Transverse colon (tissue), 4 donors: ENCODE measurements at regions not wholly inside any gene's neighbourhood (a gene's known extent, or its start where the extent isn't known, plus 50 kb on each side); places are given as distances from the start of the nearest gene placed in this dataset.

ENCODE experiments used
- DNase-seq: peaks from one replicate; pipeline ENCODE4 v3.0.0-alpha.2; 2019
- H3K27ac ChIP-seq, 4 donors: fragments of 200-600 bp; sonication (generic); 2 replicates each; pipeline ENCODE4 v1.5.1; 2016 to 2018; ENCODE audit warnings: inconsistent platforms in 4 of 4
- H3K27me3 ChIP-seq: fragments of 200-600 bp; sonication (generic); 2 replicates; pipeline ENCODE4 v1.5.1; 2017; ENCODE audit warnings: inconsistent platforms
- H3K36me3 ChIP-seq, 4 donors: fragments of 200-600 bp; sonication (generic); 2 replicates each; pipeline ENCODE4 v1.5.1; 2017 to 2019; ENCODE audit warnings: inconsistent platforms in 4 of 4
- H3K4me1 ChIP-seq, 4 donors: fragments of 200-600 bp; sonication (generic); 2 replicates each; pipeline ENCODE4 v1.5.1; 2017 to 2020; ENCODE audit warnings: inconsistent platforms in 4 of 4
- H3K4me3 ChIP-seq, 4 donors: fragments of 200-600 bp; sonication (generic); 1 replicate in 1 of 4; 2 replicates in 3 of 4; pipeline versions ENCODE4 v1.5.1 to v1.6.1; 2017 to 2019; ENCODE audit warnings: inconsistent platforms in 4 of 4
- H3K9me3 ChIP-seq, 2 donors: fragments of 200-600 bp; sonication (generic); 2 replicates each; pipeline ENCODE4 v1.5.1; 2017 to 2019; ENCODE audit warnings: inconsistent platforms in 2 of 2
- EP300 ChIP-seq: sonication (generic); formaldehyde crosslinking; IDR thresholded peaks from one replicate; pipeline ENCODE4 v1.6.1; 2017; ENCODE audit warnings: antibody characterized with exemption, low read depth
- POLR2A ChIP-seq: fragments of 450-650 bp; IDR thresholded peaks from one replicate; pipeline ENCODE4 v1.6.1; 2016; ENCODE audit warnings: antibody characterized with exemption, mild to moderate bottlenecking, moderate library complexity
- POLR2AphosphoS5 ChIP-seq, 3 donors: sonication (generic); formaldehyde crosslinking; IDR thresholded peaks; one replicate each; pipeline ENCODE4 v1.6.1; 2016; ENCODE audit warnings: antibody characterized with exemption in 3 of 3
- WGBS, 2 donors: methylation state at CpG; one replicate each; pipeline ENCODE4 v1.1.5; 2018; ENCODE audit warnings: low coverage in 1 of 2; 5-methylcytosine and 5-hydroxymethylcytosine counted together
- in situ Hi-C, 4 donors: fragments of 200-750 bp; cut with MboI; loops; one replicate each; pipeline versions ENCODE4 v1.15.0 to v1.15.1; 2017; ENCODE audit warnings: low sequenced_read_pairs in 3 of 4, low pct_ligation_motif_present in 1 of 4, low pct_unique_long_range_greater_than_20kb in 1 of 4
- intact Hi-C: fragments of 100-400 bp; cut with DNase I; formaldehyde crosslinking; loops from one replicate; pipeline ENCODE4 v1.15.1; 2023; ENCODE audit warnings: low total_unique reads
- TF ChIP-seq, protein P1 (sequence below), 5 experiments: fragments of 200-600 bp in 3 of 5; fragments of 450-650 bp in 2 of 5; sonication (generic) in 3 of 5; IDR thresholded peaks; 1 replicate in 2 of 5; 2 replicates in 3 of 5; pipeline ENCODE4 v1.5.1; 2016 to 2017; ENCODE audit warnings: antibody characterized with exemption in 5 of 5, inconsistent platforms in 3 of 5, mild to moderate bottlenecking in 2 of 5, moderate library complexity in 1 of 5

DNA sequence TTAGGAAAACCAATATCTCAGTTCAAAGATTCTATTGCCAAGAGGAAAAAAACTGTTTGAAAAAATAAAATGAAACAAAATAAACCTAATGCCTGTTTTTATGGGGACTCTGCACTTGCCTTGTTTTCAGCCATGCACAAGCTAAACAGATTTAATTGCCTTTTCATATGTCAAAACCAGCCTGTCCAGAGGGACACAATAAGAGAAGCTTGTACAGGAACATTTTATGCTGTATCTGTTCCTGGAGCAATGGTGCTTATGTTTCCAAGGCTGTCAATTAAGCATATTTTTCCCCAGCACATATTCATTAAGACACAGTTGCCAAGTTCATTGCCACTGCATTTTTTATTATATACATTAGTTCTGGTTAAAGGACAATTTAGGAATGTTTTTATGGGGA is 470.9 kb downstream of the LRRIQ3 start:
- TF ChIP-seq POLR2A, result no peak
- no peak for TF ChIP-seq POLR2AphosphoS5 (IDR thresholded peaks at IDR 0.05)
- TF ChIP-seq EP300, result no peak
- TF ChIP-seq, protein P1, sequence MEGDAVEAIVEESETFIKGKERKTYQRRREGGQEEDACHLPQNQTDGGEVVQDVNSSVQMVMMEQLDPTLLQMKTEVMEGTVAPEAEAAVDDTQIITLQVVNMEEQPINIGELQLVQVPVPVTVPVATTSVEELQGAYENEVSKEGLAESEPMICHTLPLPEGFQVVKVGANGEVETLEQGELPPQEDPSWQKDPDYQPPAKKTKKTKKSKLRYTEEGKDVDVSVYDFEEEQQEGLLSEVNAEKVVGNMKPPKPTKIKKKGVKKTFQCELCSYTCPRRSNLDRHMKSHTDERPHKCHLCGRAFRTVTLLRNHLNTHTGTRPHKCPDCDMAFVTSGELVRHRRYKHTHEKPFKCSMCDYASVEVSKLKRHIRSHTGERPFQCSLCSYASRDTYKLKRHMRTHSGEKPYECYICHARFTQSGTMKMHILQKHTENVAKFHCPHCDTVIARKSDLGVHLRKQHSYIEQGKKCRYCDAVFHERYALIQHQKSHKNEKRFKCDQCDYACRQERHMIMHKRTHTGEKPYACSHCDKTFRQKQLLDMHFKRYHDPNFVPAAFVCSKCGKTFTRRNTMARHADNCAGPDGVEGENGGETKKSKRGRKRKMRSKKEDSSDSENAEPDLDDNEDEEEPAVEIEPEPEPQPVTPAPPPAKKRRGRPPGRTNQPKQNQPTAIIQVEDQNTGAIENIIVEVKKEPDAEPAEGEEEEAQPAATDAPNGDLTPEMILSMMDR (IDR thresholded peaks at IDR 0.05), result no peak
- Histone ChIP-seq H3K36me3 (no peaks in the 10 kb centered on the region), H3K27ac (no peak overlapping the region), H3K9me3 (no peaks in the 10 kb centered on the region), H3K4me1 (no peaks in the 10 kb centered on the region), H3K4me3 (no peak overlapping the region), H3K27me3 (no peaks in the 10 kb centered on the region)
- in situ Hi-C loops, result no loop called here
- intact Hi-C loops, result no loop called here
- no peak for DNase-seq

DNA sequence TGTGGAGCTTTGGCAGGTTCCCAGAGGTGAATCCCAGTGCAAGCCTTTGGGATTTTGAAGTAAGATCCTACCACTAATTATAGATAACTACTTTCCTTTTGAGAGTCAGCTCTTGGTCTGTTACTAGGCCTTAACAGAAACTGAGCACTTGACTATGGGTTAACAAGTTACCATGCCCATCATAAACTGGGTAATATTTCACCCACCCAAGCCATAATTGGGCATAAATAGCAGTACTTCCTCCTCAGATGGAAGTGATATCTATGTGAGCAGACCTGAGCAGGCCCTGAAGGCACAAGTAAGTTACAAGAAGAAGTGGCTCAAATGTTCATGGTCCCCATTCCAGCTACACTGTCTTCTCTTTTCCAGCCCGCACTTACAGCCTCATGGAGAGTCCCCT is 475.9 kb downstream of the LRRIQ3 start:
- H3K4me1 ChIP-seq, result no peaks in the 10 kb centered on the region
- no peak for DNase-seq
- H3K27ac ChIP-seq, result no peak overlapping the region
- in situ Hi-C loops, result no loop called here
- H3K36me3 ChIP-seq, result no peaks in the 10 kb centered on the region
- H3K4me3 ChIP-seq, result no peak overlapping the region
- no peaks in the 10 kb centered on the region for H3K9me3 ChIP-seq
- WGBS, 2 donors, result 84% methylated on average over 1 of the region's 1 CpG; no CpG with 5 or more reads in 1 of the 2 donors
- H3K27me3 ChIP-seq, result no peaks in the 10 kb centered on the region
- TF ChIP-seq POLR2A, result no peak
- TF ChIP-seq, protein P1 (IDR thresholded peaks at IDR 0.05), result no peak
- TF ChIP-seq POLR2AphosphoS5 (IDR thresholded peaks at IDR 0.05), result no peak
- TF ChIP-seq EP300, result no peak
- intact Hi-C loops, result no loop called here

DNA sequence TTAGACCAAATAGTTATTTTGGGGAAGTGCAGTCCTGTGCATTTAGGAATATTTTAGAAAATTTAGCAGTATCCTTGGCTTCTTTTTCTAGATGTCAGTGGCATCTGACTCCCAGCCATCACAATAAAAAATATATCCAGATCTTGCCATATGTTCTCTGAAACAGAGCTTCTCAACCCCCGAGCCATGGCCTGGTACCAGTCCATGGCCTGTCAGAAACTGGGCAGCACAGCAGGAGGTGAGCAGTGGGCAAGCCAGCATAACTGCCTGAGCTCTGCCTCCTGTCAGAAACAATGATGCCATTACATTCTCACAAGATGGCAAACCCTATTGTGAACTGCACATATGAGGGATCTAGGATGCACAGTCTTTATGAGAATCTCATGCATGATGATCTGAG is 480.0 kb downstream of the LRRIQ3 start:
- H3K9me3 ChIP-seq, result no peaks in the 10 kb centered on the region
- H3K36me3 ChIP-seq, result no peaks in the 10 kb centered on the region
- intact Hi-C loops, result no loop called here
- no peaks in the 10 kb centered on the region for H3K4me1 ChIP-seq
- DNase-seq, result no peak
- no peak overlapping the region for H3K27ac ChIP-seq
- in situ Hi-C loops, result no loop called here
- no peaks in the 10 kb centered on the region for H3K27me3 ChIP-seq
- H3K4me3 ChIP-seq, result no peak overlapping the region
- TF ChIP-seq POLR2AphosphoS5 (IDR thresholded peaks at IDR 0.05), result no peak
- no peak for TF ChIP-seq EP300
- no peak for TF ChIP-seq POLR2A
- TF ChIP-seq, protein P1 (IDR thresholded peaks at IDR 0.05), result no peak
- 75% methylated on average over 1 of the region's 1 CpG; no CpG with 5 or more reads in 1 of the 2 donors for WGBS, 2 donors

DNA sequence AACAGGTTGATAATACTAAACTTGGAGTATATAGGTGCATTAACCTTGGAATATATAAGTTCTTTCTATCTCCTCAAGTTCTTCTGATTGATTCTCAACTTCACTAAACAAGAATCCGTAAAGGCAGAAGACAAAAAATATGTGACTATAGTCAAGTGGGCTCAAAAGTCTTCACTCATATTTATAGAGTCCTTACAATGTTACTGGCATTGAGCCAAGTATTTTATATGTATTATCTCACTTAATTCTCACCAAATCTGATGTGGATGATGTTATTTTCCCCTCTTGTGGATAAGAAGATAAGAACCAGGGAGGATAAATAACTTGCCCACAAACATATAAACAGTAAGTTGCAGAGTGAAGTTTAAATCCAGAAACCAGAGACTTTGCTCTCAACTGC is 486.9 kb downstream of the LRRIQ3 start:
- no peak for DNase-seq
- Histone ChIP-seq H3K27me3 (no peaks in the 10 kb centered on the region), H3K36me3 (no peaks in the 10 kb centered on the region), H3K27ac (no peak overlapping the region), H3K9me3 (no peaks in the 10 kb centered on the region), H3K4me3 (no peak overlapping the region), H3K4me1 (no peaks in the 10 kb centered on the region)
- TF ChIP-seq POLR2AphosphoS5 (IDR thresholded peaks at IDR 0.05) (no peak), EP300 (no peak), POLR2A (no peak)
- TF ChIP-seq, protein P1 (IDR thresholded peaks at IDR 0.05), result no peak
- intact Hi-C loops (no loop called here), in situ Hi-C loops (no loop called here)
- WGBS, 2 donors, result 83 to 90% methylated on average over 1 of the region's 1 CpG
